HepG2 (cell line): ENCODE measurements at regions not wholly inside any gene's neighbourhood (a gene's known extent, or its start where the extent isn't known, plus 50 kb on each side); places are given as distances from the start of the nearest gene placed in this dataset.

ENCODE experiments used
- ATAC-seq: fragments of 200-7000 bp; cut with Tn5 transposase; 3 replicates; pipeline ENCODE4 v1.9.1; 2020; ENCODE audit warnings: mild to moderate bottlenecking, moderate library complexity
- BruUV-seq: library from RNA; stranded (reverse); fragments of 400-500 nt; replicated peaks from 2 replicates; lab custom pipeline; 2021; lab: Mats Ljungman, UMichigan
- CTCF ChIA-PET: fragments of 300-600 bp; formaldehyde crosslinking; extraction: SDS; loops from one replicate; lab custom pipeline; 2021; ENCODE audit warnings: low total read pairs, inconsistent platforms, low intra/inter-chr PET ratio; lab: Yijun Ruan, JAX
- POLR2A ChIA-PET: fragments of 350-600 bp; sonication (Branson Sonifier 250); formaldehyde crosslinking; loops from one replicate; lab custom pipeline; 2020; ENCODE audit warnings: antibody characterized with exemption, inconsistent platforms; lab: Yijun Ruan, JAX
- DNase-seq: peaks from one replicate; pipeline ENCODE4 v3.0.0-alpha.2; 2015; ENCODE audit warnings: low spot score
- FAIRE-seq: peaks from 3 replicates; lab custom pipeline; 2011; peaks lifted over from hg19 to GRCh38; lab: Jason Lieb, UNC
- H2AFZ ChIP-seq: one replicate; pipeline ENCODE4 v1.6.1; 2011; ENCODE audit warnings: low read length, inconsistent platforms
- H3K27ac ChIP-seq: fragments of 300-600 bp; 3 replicates; pipeline ENCODE4 v1.8.0; 2011; ENCODE audit warnings: mixed run types, mild to moderate bottlenecking, mixed read lengths, low read length, inconsistent platforms; ENCODE audit not compliant: insufficient read depth; ENCODE audit errors: extremely low read length
- H3K27me3 ChIP-seq, 2 experiments: fragments of 200-600 bp in 1 of 2; 2 replicates in 1 of 2; 3 replicates in 1 of 2; pipeline versions ENCODE4 v1.6.0 to v1.8.0; 2011; ENCODE audit warnings: low read length in 2 of 2, mild to moderate bottlenecking in 2 of 2, moderate library complexity in 2 of 2, inconsistent platforms in 1 of 2; ENCODE audit not compliant: insufficient read depth in 2 of 2, control insufficient read depth in 1 of 2
- H3K36me3 ChIP-seq, 2 experiments: fragments of 200-600 bp in 1 of 2; replicated peaks in 1 of 2; 2 replicates in 1 of 2; 3 replicates in 1 of 2; pipeline versions ENCODE4 v1.5.1 to v1.8.0; 2011; ENCODE audit warnings: low read length in 2 of 2, inconsistent platforms in 1 of 2; ENCODE audit not compliant: insufficient read depth in 2 of 2, control insufficient read depth in 1 of 2
- H3K4me1 ChIP-seq: 2 replicates; pipeline ENCODE4 v1.5.1; 2012; ENCODE audit warnings: low read length, inconsistent platforms; ENCODE audit not compliant: insufficient read depth
- H3K4me2 ChIP-seq: 2 replicates; pipeline ENCODE4 v1.6.0; 2011; ENCODE audit warnings: low read depth, low read length, inconsistent platforms
- H3K4me3 ChIP-seq, 3 experiments: fragments of 200-600 bp in 1 of 3; sonication (generic), shearing (Covaris generic) in 1 of 3; replicated peaks in 1 of 3; 2 replicates each; pipeline ENCODE4 v1.5.1; 2011 to 2016; ENCODE audit warnings: low read length in 3 of 3, inconsistent platforms in 2 of 3, low read depth in 2 of 3, mild to moderate bottlenecking in 2 of 3, control low read depth in 1 of 3, mixed read lengths in 1 of 3; ENCODE audit not compliant: insufficient read depth in 1 of 3
- H3K79me2 ChIP-seq: one replicate; pipeline ENCODE4 v1.6.1; 2011; ENCODE audit warnings: low read length, inconsistent platforms; ENCODE audit not compliant: insufficient read depth
- H3K9ac ChIP-seq: 2 replicates; pipeline ENCODE4 v1.6.0; 2011; ENCODE audit warnings: mild to moderate bottlenecking, low read depth, low read length, inconsistent platforms; ENCODE audit not compliant: insufficient read depth
- H3K9me3 ChIP-seq: 2 replicates; pipeline ENCODE4 v1.5.1; 2012; ENCODE audit warnings: mild to moderate bottlenecking, low read length
- H4K20me1 ChIP-seq: 2 replicates; pipeline ENCODE4 v1.6.0; 2011; ENCODE audit warnings: inconsistent platforms, mild to moderate bottlenecking, low read length, moderate library complexity; ENCODE audit not compliant: insufficient read depth
- NFYB ChIP-seq: sonication (generic); formaldehyde crosslinking; IDR thresholded peaks from 2 replicates; pipeline ENCODE4 v1.4.0; 2020; ENCODE audit warnings: missing genetic modification reagents
- ZNF160 ChIP-seq: sonication (generic); formaldehyde crosslinking; IDR thresholded peaks from 2 replicates; pipeline ENCODE4 v1.8.0; 2022; ENCODE audit warnings: mild to moderate bottlenecking, inconsistent platforms, missing genetic modification reagents
- ZNF33A ChIP-seq: sonication (generic); formaldehyde crosslinking; IDR thresholded peaks from 2 replicates; pipeline ENCODE4 v1.5.1; 2020; ENCODE audit warnings: missing genetic modification reagents, mild to moderate bottlenecking, moderate library complexity, borderline replicate concordance
- WGBS: methylation state at CpG from one replicate; pipeline ENCODE4 v1.1.6; 2017; ENCODE audit warnings: low lambda C conversion rate; 5-methylcytosine and 5-hydroxymethylcytosine counted together
- in situ Hi-C: cut with HindIII; loops from 2 replicates; pipeline ENCODE4 v1.10.0; 2017; ENCODE audit warnings: low pct_unique_long_range_greater_than_20kb; ENCODE audit not compliant: extremely low pct_ligation_motif_present
- intact Hi-C: fragments of 100-400 bp; cut with micrococcal nuclease; formaldehyde crosslinking; loops from one replicate; pipeline ENCODE4 v1.10.0; 2022; ENCODE audit not compliant: unreplicated experiment

DNA sequence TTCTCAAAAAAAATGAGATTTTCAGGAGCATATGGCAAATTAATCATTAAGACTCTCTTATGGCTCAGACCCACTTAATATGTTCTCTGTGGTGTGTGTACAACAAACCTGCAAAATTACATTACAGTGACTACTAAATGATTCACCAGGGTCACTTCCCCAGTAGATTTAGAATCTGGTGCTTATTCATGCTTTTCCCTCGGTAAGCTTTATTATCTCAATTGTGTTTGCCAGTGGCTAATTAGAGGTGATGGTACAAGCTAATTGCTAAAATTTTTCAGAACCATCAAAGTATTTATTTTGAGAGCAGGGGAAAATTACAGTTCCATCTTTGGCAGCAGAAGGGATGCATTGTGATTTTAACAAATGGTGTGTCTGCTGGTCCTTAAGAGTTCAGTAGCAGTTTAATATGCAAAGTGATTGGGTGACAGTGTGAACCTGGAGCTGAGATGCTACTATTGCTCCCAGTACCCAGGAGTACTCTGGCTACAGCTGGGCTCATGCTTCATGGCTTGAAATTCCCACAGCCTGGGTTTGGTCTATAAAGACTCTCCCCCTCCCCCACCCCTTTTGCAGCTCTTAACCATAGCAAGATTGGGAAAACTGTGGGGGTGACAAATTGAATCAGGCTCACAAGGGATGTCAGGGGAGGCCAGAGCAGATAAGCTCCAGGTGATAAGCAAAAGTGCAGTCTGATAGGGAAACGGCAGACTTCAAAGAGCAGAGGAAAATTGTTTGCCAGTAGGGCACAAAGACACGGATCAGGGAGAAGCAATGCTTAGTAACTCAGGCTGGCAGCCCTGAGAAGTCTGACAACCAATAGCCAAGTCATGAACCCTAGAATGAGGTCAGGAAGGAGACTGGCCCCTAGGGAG is 92.8 kb upstream of the RAD23B start:
- Histone ChIP-seq H3K36me3 (no peaks in the 10 kb centered on the region), H3K4me1 (peaks cover 13% of the 10 kb centered on the region), H3K4me3 (no peak overlapping the region; a peak in 1 of 6 replicates), H3K27me3 (no peaks in the 10 kb centered on the region), H2AFZ (no peak overlapping the region), H3K4me2 (peak overlapping the region; percentile 24; the same call in 1 of the 2 replicates), H4K20me1 (no peaks in the 10 kb centered on the region), H3K79me2 (no peaks in the 10 kb centered on the region), H3K9me3 (no peaks in the 10 kb centered on the region), H3K9ac (no peak overlapping the region), H3K27ac (no peak overlapping the region)
- 3% methylated on average over 3 of the region's 3 CpGs for WGBS
- in situ Hi-C loops (no loop called here), intact Hi-C loops (no loop called here)
- ATAC-seq (no peak; the same call in 2 of the 3 replicates), FAIRE-seq (no peak), DNase-seq (peak; percentile 29)
- CTCF ChIA-PET = no interaction called here
- POLR2A ChIA-PET = no interaction called here
- BruUV-seq = no TSS peak
- TF ChIP-seq NFYB (CRISPR knock-in tag) = no peak

DNA sequence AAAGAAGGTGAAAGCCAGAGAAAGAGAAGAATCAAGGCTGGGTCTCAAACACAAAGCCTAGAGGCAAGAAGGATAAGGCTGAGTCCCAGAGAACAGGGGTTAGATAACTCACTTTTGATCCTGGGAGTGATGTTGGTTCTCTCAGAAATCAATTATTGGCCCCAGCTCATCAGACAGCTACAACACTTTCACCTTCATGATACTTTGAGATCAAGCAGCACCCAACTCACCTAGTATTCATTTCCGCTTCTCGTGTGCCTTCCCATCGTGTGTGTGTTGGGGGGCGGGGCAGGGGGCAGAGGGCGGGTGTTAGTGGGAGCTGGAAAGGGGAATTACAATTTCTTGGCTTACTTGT is 92.2 kb upstream of the RAD23B start:
- POLR2A ChIA-PET = no interaction called here
- H3K9ac ChIP-seq = no peak overlapping the region
- no peak for ATAC-seq

More for the DNA sequence above, 92.2 kb upstream of the RAD23B start:
- H3K36me3 ChIP-seq = no peaks in the 10 kb centered on the region
- peaks cover 13% of the 10 kb centered on the region for H3K4me1 ChIP-seq
- no peak overlapping the region for H2AFZ ChIP-seq
- H4K20me1 ChIP-seq = no peaks in the 10 kb centered on the region
- CTCF ChIA-PET = no interaction called here
- no peak for FAIRE-seq
- H3K27ac ChIP-seq = no peak overlapping the region
- H3K4me3 ChIP-seq = no peak overlapping the region; a peak in 1 of 6 replicates
- no TSS peak for BruUV-seq
- no peaks in the 10 kb centered on the region for H3K27me3 ChIP-seq
- H3K79me2 ChIP-seq = no peaks in the 10 kb centered on the region
- no peak for DNase-seq
- WGBS = 19% methylated on average over 5 of the region's 5 CpGs
- in situ Hi-C loops = no loop called here
- TF ChIP-seq ZNF33A (CRISPR knock-in tag) = no peak
- no peak for TF ChIP-seq ZNF160 (CRISPR knock-in tag)
- no peaks in the 10 kb centered on the region for H3K9me3 ChIP-seq
- H3K4me2 ChIP-seq = peak overlapping the region; percentile 24; the same call in 1 of the 2 replicates
- intact Hi-C loops = no loop called here
